Astrocyte (in vitro differentiated cells and primary cell): ENCODE measurements at regions not wholly inside any gene's neighbourhood (a gene's known extent, or its start where the extent isn't known, plus 50 kb on each side); places are given as distances from the start of the nearest gene placed in this dataset.

Experiments used
- DNase-seq: peaks from one replicate; pipeline ENCODE4 v3.0.0-alpha.2; 2010; ENCODE audit warnings: low read depth
- FAIRE-seq: peaks from 2 replicates; lab custom pipeline; 2011; peaks lifted over from hg19 to GRCh38; lab: Jason Lieb, UNC
- H2AFZ ChIP-seq: 2 replicates; pipeline ENCODE4 v1.6.0; 2012; ENCODE audit warnings: low read depth, low read length, inconsistent platforms
- H3K27ac ChIP-seq: 2 replicates; pipeline ENCODE4 v1.5.1; 2011; ENCODE audit warnings: low read depth, low read length, inconsistent platforms
- H3K27me3 ChIP-seq: 2 replicates; pipeline ENCODE4 v1.6.0; 2011; ENCODE audit warnings: low read length, inconsistent platforms; ENCODE audit not compliant: insufficient read depth
- H3K36me3 ChIP-seq: 2 replicates; pipeline ENCODE4 v1.5.1; 2011; ENCODE audit warnings: low read length, inconsistent platforms; ENCODE audit not compliant: insufficient read depth
- H3K4me1 ChIP-seq: 2 replicates; pipeline ENCODE4 v1.5.1; 2011; ENCODE audit warnings: low read length, inconsistent platforms; ENCODE audit not compliant: insufficient read depth
- H3K4me2 ChIP-seq: 2 replicates; pipeline ENCODE4 v1.6.0; 2012; ENCODE audit warnings: low read length, inconsistent platforms
- H3K4me3 ChIP-seq: 2 replicates; pipeline ENCODE4 v1.5.1; 2011; ENCODE audit warnings: low read depth, mild to moderate bottlenecking, low read length, inconsistent platforms; ENCODE audit not compliant: insufficient read depth
- H3K79me2 ChIP-seq: 2 replicates; pipeline ENCODE4 v1.6.0; 2012; ENCODE audit warnings: mild to moderate bottlenecking, low read length, inconsistent platforms; ENCODE audit not compliant: insufficient read depth
- H3K9ac ChIP-seq: 2 replicates; pipeline ENCODE4 v1.6.0; 2012; ENCODE audit warnings: mild to moderate bottlenecking, low read length, inconsistent platforms
- H3K9me3 ChIP-seq: 2 replicates; pipeline ENCODE4 v1.5.1; 2012; ENCODE audit warnings: low read depth, mild to moderate bottlenecking, low read length, inconsistent platforms; ENCODE audit not compliant: insufficient read depth
- H4K20me1 ChIP-seq: 2 replicates; pipeline ENCODE4 v1.6.0; 2012; ENCODE audit warnings: low read length, inconsistent platforms; ENCODE audit not compliant: insufficient read depth
- H3K27ac Mint-ChIP-seq: one replicate; pipeline ENCODE4 v1.8.0; 2021; ENCODE audit warnings: mild to moderate bottlenecking, mixed read lengths; ENCODE audit not compliant: unreplicated experiment
- H3K27me3 Mint-ChIP-seq: one replicate; pipeline ENCODE4 v1.8.0; 2021; ENCODE audit warnings: low read depth, mixed read lengths; ENCODE audit not compliant: unreplicated experiment
- H3K36me3 Mint-ChIP-seq: one replicate; pipeline ENCODE4 v1.8.0; 2021; ENCODE audit warnings: low read depth, mixed read lengths; ENCODE audit not compliant: unreplicated experiment
- H3K4me1 Mint-ChIP-seq: one replicate; pipeline ENCODE4 v1.8.0; 2021; ENCODE audit warnings: low read depth, mixed read lengths; ENCODE audit not compliant: unreplicated experiment
- H3K4me3 Mint-ChIP-seq: one replicate; pipeline ENCODE4 v1.8.0; 2021; ENCODE audit warnings: mild to moderate bottlenecking, moderate library complexity, mixed read lengths; ENCODE audit not compliant: unreplicated experiment
- H3K9me3 Mint-ChIP-seq: one replicate; pipeline ENCODE4 v1.8.0; 2021; ENCODE audit warnings: mild to moderate bottlenecking, mixed read lengths; ENCODE audit not compliant: unreplicated experiment
- EZH2 ChIP-seq: IDR thresholded peaks from 2 replicates; pipeline ENCODE4 v1.6.1; 2012; ENCODE audit warnings: mild to moderate bottlenecking, low read length, inconsistent platforms; ENCODE audit not compliant: insufficient read depth
- TF ChIP-seq, protein P1 (sequence below): IDR thresholded peaks from 2 replicates; pipeline ENCODE4 v1.5.1; 2011; ENCODE audit warnings: low read depth, mild to moderate bottlenecking, inconsistent platforms, low read length, moderate library complexity; ENCODE audit not compliant: insufficient read depth

DNA sequence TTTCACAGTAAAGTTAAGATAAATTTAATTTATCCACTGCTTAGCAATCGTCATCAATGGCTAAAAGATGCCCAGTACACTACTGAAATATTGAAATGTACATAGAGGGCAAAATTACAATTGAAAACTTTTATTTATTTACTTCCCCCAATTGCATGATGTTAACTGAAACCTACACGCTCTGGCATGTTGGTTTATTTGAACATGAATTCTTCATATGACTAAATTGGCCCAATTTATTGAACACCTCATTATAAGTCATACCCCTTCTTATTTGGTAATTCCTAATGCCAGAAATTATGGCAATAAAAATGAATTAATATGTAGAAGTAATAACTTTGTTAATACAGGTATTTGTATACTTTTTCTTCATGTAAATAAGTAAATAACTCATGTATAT is 183.0 kb upstream of the ZC3H15 start:
- no peak overlapping the region for H2AFZ ChIP-seq
- H4K20me1 ChIP-seq: no peaks in the 10 kb centered on the region
- TF ChIP-seq, protein P1, sequence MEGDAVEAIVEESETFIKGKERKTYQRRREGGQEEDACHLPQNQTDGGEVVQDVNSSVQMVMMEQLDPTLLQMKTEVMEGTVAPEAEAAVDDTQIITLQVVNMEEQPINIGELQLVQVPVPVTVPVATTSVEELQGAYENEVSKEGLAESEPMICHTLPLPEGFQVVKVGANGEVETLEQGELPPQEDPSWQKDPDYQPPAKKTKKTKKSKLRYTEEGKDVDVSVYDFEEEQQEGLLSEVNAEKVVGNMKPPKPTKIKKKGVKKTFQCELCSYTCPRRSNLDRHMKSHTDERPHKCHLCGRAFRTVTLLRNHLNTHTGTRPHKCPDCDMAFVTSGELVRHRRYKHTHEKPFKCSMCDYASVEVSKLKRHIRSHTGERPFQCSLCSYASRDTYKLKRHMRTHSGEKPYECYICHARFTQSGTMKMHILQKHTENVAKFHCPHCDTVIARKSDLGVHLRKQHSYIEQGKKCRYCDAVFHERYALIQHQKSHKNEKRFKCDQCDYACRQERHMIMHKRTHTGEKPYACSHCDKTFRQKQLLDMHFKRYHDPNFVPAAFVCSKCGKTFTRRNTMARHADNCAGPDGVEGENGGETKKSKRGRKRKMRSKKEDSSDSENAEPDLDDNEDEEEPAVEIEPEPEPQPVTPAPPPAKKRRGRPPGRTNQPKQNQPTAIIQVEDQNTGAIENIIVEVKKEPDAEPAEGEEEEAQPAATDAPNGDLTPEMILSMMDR: no peak
- no peak for TF ChIP-seq EZH2
- Mint-ChIP-seq H3K4me3 (no peak overlapping the region), H3K9me3 (no peaks in the 10 kb centered on the region), H3K4me1 (peaks cover under 1% of the 10 kb centered on the region), H3K27me3 (no peaks in the 10 kb centered on the region), H3K36me3 (no peaks in the 10 kb centered on the region), H3K27ac (no peak overlapping the region)
- DNase-seq (no peak), FAIRE-seq (no peak)
- H3K79me2 ChIP-seq: no peaks in the 10 kb centered on the region
- H3K9ac ChIP-seq: no peak overlapping the region
- no peaks in the 10 kb centered on the region for H3K9me3 ChIP-seq
- no peaks in the 10 kb centered on the region for H3K4me1 ChIP-seq
- no peaks in the 10 kb centered on the region for H3K36me3 ChIP-seq
- H3K27ac ChIP-seq: no peak overlapping the region
- no peak overlapping the region for H3K4me3 ChIP-seq
- no peak overlapping the region for H3K4me2 ChIP-seq
- no peaks in the 10 kb centered on the region for H3K27me3 ChIP-seq

DNA sequence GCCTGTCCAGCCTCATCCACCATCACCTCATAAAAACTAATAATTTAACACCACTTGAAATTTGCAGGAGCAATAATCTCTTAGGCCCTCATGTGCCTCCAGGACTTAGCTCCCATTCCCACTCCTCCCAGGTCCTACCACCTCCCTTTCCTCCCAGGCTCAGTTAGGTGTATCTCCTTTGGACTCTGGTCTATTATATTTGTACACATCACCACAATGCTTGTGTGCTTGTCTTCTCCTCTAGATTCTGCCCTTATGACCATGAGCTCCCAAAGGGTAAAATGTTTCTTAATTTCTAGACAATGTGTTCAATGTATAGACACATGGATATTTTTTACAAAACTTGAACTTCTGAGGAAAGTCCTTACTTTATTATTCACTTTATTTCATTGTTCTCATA is 182.0 kb upstream of the ZC3H15 start:
- H3K36me3 ChIP-seq: no peaks in the 10 kb centered on the region
- H3K79me2 ChIP-seq: no peaks in the 10 kb centered on the region
- no peaks in the 10 kb centered on the region for H3K27me3 ChIP-seq
- H3K9me3 ChIP-seq: no peaks in the 10 kb centered on the region
- H4K20me1 ChIP-seq: no peaks in the 10 kb centered on the region
- no peaks in the 10 kb centered on the region for H3K9me3 Mint-ChIP-seq
- FAIRE-seq (no peak), DNase-seq (no peak)
- H3K4me3 Mint-ChIP-seq: no peak overlapping the region
- no peak overlapping the region for H3K27ac Mint-ChIP-seq
- no peaks in the 10 kb centered on the region for H3K4me1 ChIP-seq
- no peak overlapping the region for H3K27ac ChIP-seq
- no peak overlapping the region for H3K4me2 ChIP-seq
- no peak overlapping the region for H3K4me3 ChIP-seq
- no peaks in the 10 kb centered on the region for H3K27me3 Mint-ChIP-seq
- H3K9ac ChIP-seq: no peak overlapping the region
- no peak overlapping the region for H2AFZ ChIP-seq
- TF ChIP-seq, protein P1: no peak
- no peak for TF ChIP-seq EZH2
- H3K4me1 Mint-ChIP-seq: peaks cover 4% of the 10 kb centered on the region
- no peaks in the 10 kb centered on the region for H3K36me3 Mint-ChIP-seq

DNA sequence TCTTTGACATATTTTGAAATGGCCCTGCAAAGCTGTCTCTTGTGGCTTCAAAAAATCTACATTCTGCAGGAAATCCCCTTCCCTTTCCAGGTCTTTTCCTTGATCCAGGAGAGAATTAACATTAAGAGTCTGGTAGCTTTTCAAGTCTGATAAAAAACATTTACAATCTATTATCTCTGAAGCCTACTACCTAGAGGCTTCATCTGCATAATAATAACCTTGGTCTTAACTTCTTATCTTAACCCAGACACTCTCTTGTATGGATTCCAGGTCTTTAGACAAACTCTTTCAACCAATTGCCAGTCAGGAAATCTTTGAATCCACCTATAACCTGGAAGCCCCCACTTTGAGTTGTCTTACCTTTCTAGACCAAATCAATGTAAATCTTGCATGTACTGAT is 179.3 kb upstream of the ZC3H15 start:
- no peak overlapping the region for H2AFZ ChIP-seq
- TF ChIP-seq, protein P1: no peak
- TF ChIP-seq EZH2: no peak
- no peaks in the 10 kb centered on the region for H3K4me1 ChIP-seq
- Mint-ChIP-seq H3K4me3 (no peak overlapping the region), H3K4me1 (peaks cover 4% of the 10 kb centered on the region), H3K27me3 (no peaks in the 10 kb centered on the region), H3K36me3 (peaks cover 3% of the 10 kb centered on the region), H3K9me3 (no peaks in the 10 kb centered on the region), H3K27ac (no peak overlapping the region)
- H3K4me2 ChIP-seq: no peak overlapping the region
- H3K36me3 ChIP-seq: no peaks in the 10 kb centered on the region
- no peaks in the 10 kb centered on the region for H3K79me2 ChIP-seq
- no peak for FAIRE-seq
- H3K27me3 ChIP-seq: no peaks in the 10 kb centered on the region
- no peak for DNase-seq
- H3K4me3 ChIP-seq: no peak overlapping the region
- H3K9ac ChIP-seq: no peak overlapping the region
- no peak overlapping the region for H3K27ac ChIP-seq
- no peaks in the 10 kb centered on the region for H4K20me1 ChIP-seq
- no peaks in the 10 kb centered on the region for H3K9me3 ChIP-seq
